NCI-H82 (cell line): ENCODE measurements at regions not wholly inside any gene's neighbourhood (a gene's known extent, or its start where the extent isn't known, plus 50 kb on each side); places are given as distances from the start of the nearest gene placed in this dataset.
A peak's percentile ranks its signal among the peaks of the same experiment; 100 is the strongest.

Source experiments
- DNase-seq: peaks from one replicate; lab custom pipeline; 2025; lab: John Stamatoyannopoulos, UW

DNA sequence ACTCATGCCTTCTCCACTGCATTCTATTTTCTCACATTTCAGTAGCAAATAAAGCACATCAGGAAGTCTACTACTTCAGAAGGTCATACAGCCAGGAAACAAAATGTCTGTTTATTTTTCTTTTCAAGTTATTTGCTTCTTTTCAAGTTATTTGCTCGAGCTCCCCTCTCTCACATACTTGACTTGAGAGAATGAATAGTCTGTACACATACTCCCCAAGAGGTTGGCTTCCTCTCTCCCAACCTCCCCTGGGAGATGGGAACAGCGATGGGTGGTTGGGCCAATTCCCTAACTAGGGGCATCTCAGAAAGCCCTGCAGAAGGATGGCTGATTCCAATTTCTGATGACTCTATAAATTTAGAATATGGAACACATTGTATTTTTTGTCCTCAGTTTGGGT lies 64.7 kb upstream of the PTPN13 start:
- no peak for DNase-seq

DNA sequence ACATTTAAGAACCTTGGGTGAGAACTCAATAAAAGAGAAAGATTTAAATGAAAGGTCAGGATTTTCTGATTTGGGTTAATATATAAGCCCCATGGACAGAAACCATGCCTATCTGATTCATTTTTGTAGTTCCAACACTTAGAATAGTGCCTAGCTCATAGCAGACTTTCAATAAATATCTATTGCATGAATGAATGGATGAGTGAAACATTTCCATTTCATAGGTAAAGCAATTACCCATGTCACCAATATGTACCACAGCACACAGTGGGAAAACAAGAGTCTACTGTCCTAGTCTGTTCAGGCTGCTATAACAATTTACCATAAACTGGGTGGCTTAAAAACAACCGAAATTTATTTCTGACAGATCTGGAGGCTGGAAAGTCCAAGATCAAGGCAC lies 63.9 kb upstream of the PTPN13 start:
- no peak for DNase-seq

DNA sequence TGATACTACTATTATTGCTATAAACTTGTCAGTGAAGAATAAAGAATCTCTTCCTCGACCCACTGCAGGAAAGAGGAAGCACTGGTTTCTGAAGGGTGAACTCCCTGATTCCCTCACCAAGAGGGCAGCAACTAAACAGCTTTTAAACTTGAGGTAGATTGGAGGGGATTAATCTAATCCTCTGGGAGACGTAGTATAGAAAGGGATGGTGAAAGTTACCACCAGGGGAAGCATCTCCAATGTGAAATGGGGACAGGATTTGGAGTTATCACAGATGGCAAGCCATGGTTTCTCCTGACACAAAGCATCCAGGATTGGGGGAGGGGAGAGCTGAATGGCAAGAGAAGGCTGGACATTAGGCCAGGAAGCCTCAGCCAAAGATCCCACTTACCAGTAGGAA lies 62.7 kb upstream of the PTPN13 start:
- DNase-seq, result peak; percentile 93

DNA sequence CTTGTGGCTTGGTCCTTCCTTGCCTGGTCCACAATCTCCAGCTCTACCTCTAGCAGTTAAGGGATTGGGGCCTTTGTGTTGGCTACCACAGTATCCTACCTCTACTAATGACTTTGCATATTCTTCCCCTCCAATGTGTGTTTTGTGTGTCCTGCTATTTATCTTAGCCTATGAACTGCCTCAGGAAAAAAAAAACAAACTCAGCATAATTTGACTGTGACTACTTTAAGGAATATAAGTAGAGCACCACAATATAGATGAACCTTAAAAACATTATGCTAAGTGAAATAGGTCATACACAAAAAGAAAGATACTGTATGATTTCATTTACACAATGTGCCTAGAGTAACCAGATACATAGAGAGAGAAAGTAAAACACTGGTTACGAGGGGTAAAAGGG lies 61.3 kb upstream of the PTPN13 start:
- no peak for DNase-seq

DNA sequence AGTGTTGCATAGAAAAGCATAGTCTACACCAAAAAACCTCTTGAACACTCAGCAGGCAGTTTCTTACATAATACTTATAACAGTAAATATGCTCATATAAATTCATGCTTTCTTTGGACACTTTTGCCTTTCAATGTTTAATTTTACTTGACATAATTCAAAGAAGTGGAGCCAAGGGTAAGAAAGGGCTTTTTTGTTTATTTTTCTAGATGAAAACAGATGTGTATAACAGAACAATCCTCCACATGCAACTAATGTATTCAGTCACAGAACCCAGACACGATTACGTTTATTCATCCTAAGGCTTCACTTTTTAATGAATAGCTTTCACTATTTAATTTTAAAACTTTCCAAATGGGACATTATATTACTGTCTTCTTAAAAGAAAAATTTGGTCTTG lies 58.0 kb upstream of the PTPN13 start:
- DNase-seq, result no peak

DNA sequence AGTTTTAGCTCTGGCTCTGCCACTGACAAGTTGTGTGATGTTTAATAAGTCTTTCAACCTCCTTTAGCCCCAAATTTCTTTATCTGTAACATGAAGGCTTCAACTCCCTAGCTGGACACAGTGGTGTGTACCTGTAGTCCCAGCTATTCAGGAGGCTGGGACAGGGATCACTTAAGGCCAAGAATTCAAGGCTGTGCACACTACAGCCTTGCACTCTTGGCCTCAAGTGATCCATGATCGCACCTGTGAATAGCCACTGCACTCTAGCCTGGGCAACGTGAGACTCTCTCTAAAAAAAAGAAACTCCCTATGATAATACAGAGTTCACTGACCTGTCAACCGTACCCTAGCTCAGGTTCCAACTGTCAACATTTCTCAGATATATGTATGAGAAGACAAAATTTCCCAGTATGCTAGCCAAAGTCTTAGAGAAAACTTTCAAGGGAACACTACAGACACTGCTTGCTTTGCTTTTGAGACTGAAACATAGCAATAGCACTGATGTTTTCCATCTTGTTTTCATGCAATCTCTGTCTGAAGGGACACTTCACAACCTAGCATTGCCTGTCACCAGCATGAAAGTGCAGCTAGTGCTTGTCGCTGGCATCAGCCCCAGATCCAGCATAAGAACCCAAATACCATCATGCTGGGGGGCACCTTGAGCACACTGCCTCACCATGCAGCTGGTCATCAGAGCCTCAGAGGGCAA lies 51.6 kb upstream of the PTPN13 start:
- DNase-seq, result no peak

DNA sequence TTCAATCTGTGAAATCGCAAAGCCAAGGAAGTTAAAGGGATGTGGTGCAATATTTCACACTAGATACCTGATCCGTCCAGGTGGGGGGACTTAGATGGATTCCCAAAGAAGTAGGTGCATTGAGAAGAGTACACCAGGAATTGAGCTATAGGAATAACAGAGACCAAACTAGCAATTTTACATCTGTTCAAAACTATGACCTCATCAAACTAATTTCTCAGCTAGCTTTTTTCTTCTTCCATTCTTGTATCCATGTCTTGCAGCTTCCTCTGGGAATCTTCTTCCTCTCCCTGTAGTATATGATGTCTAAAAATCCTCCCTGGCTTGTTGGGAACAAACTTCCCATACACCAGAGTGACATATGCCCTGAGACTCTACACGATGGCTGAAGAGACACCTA lies 51.0 kb upstream of the PTPN13 start:
- DNase-seq, result peak; percentile 10

DNA sequence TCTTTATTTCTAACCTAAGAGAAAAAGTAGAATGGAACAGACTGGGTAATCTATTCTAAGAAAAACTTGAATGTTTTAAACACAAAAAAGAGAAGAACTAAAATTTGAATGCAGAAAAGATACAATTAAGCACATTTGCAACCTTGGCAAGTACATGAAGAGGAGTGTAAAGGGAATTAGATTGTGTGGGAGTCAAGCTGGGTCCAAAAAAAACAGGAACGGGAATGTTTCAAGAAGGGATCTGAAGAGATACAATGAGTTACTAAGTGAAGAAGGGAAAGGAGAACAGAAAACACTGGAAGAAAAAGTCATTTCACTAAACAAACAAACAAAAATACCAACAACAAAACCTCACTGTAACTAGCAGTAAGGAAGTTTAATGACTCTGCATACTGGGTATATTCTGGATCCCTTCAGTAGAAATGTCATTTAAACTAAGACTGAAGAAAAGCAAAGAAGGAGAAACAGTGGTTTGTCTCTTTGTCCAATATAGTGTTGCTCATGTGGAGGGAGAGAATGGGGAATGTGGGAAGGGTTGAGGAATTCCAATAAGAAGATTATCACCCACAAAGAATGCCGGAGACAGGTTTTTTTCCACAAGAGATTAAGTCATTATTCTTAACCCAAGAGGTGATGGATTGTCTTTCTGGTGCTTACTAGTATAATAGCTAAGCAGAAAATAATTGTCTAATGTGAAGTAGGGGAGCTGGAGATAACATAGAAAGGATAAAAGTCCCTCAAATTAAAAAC lies 50.4 kb upstream of the PTPN13 start:
- peak; percentile 63 for DNase-seq

DNA sequence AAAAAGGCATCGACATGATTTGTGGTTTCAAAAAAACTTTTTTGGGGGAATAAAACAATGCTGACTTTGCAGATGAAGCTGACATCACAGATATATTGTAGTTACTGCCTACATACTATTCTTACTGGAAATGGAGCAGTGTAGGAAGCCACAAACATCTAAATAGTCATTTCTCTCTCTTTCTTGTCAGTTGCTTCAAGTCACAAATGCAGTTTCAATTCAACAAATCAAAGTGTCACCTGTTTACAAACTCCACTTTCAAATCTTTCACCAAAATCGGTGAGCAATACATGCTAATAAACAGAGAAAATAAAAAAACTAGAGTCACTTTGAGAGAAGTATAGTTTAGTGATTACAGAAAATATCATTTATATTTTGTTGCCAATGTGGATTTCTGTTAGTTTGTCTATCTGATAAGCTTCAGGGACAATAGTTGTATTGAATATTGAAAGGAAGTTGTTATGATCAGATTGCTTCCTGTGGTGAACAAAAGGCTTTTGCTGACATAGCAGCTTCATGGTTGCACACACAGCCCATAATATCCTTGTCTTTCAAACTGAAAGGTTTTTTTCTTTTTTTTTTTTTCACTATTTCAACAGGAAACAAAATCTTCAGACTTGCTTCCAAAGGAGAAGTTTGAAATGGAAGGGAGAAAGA lies 49.7 kb upstream of the PTPN13 start:
- DNase-seq, result no peak
